ENCODE measurements at regions not wholly inside any gene's neighbourhood (a gene's known extent, or its start where the extent isn't known, plus 50 kb on each side); places are given as distances from the start of the nearest gene placed in this dataset.

DNA sequence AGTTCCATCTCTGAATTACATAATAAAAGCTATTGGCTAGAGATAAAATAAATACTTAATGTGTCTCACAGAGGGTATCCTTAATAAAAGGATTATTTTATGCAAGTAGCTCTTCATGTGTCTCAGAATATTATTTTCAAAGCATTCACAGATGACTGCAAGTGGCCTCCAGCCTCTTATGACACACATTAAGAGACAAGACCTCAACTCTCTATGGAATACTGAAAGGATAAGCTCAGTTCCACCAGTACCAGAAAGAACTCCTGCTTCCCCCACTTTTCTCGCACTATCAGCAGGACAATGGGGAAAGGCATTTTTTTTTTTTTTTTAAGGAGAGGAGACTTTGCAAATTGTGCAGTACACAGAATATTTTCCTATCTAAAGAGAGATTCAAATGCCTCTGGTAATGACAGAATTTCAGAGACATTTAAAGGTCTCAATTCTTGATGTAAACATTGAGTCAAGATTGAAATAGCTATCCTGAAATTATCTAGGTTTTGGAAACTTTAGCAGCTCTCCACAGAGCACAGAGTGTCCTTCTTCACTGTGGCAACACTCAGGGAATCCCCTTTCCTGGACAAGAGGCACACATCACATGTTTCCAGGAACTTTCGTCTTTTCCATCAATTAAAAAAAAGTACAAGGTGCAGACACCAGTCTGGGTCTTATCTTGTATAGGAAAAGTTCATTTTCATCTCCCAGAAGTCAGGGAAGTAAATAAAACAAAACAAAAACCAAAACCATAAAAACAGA lies 122.0 kb upstream of the ANK3 start:
- TF ChIP-seq CTCF (IDR thresholded peaks at IDR 0.05; ENCODE audit: partially characterized antibody, unreplicated experiment) = no peak
- Mint-ChIP-seq H3K27me3 (ENCODE audit: unreplicated experiment) (no peaks in the 10 kb centered on the region), H3K36me3 (ENCODE audit: unreplicated experiment) (no peaks in the 10 kb centered on the region), H3K4me3 (ENCODE audit: unreplicated experiment) (no peak overlapping the region), H3K27ac (ENCODE audit: unreplicated experiment) (no peak overlapping the region), H3K4me1 (ENCODE audit: low read depth, unreplicated experiment) (peaks cover 2% of the 10 kb centered on the region), H3K9me3 (ENCODE audit: unreplicated experiment) (no peaks in the 10 kb centered on the region)
- DNase-seq = no peak

- H3K36me3 Mint-ChIP-seq (ENCODE audit: unreplicated experiment) = no peaks in the 10 kb centered on the region
- no peak overlapping the region for H3K4me3 Mint-ChIP-seq (ENCODE audit: unreplicated experiment)
- H3K27ac Mint-ChIP-seq (ENCODE audit: unreplicated experiment) = no peak overlapping the region
- no peak for TF ChIP-seq CTCF (IDR thresholded peaks at IDR 0.05; ENCODE audit: partially characterized antibody, unreplicated experiment)
- H3K4me1 Mint-ChIP-seq (ENCODE audit: low read depth, unreplicated experiment) = peaks cover 2% of the 10 kb centered on the region
- H3K9me3 Mint-ChIP-seq (ENCODE audit: unreplicated experiment) = no peaks in the 10 kb centered on the region
- no peaks in the 10 kb centered on the region for H3K27me3 Mint-ChIP-seq (ENCODE audit: unreplicated experiment)
- DNase-seq = no peak
These were observed 119.2 kb upstream of the ANK3 start for GRCh38 chr10:60508831-60509230.

DNA sequence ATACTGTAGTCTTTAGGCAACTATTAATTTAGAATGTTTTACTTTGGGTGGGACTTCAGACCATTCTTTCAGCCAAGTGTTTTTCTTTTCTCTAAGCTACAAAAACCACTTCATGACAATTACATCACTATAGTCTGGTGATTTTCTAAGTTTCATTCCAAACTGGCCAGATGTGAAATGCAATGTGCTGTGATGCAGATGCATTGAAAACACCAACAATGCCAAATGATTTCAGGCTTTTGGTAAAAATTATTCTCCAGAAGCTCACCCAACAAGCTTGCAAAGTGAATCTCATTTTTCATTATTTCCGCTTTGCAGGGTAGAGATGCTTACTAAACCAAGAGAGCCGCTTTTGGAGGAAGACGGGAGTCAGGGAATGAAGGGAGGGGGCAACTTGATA lies 118.4 kb upstream of the ANK3 start:
- Mint-ChIP-seq H3K36me3 (ENCODE audit: unreplicated experiment) (no peaks in the 10 kb centered on the region), H3K4me1 (ENCODE audit: low read depth, unreplicated experiment) (peaks cover 2% of the 10 kb centered on the region), H3K9me3 (ENCODE audit: unreplicated experiment) (no peaks in the 10 kb centered on the region), H3K27ac (ENCODE audit: unreplicated experiment) (no peak overlapping the region), H3K27me3 (ENCODE audit: unreplicated experiment) (no peaks in the 10 kb centered on the region), H3K4me3 (ENCODE audit: unreplicated experiment) (no peak overlapping the region)
- no peak for TF ChIP-seq CTCF (IDR thresholded peaks at IDR 0.05; ENCODE audit: partially characterized antibody, unreplicated experiment)
- DNase-seq = no peak

DNA sequence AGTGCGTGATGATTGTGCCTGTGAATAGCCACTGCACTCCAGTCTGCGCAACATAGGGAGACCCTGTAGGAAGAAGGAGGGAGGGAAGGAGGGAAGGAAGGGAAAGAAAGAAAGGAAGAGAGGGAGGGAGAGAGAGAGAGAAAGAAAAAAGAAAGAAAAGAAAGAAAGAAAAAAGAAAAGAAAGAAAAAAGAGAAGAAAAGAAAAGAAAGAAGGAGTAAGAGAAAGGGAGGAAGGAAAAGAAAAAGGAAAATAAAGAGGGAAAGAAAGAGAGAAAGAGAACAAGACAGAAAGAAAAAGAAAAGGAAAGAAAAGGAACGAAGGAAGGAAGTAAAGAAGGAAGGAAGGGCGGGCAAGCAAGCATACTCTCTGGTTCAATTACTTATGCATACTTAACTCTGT lies 112.9 kb upstream of the ANK3 start:
- peaks cover 1% of the 10 kb centered on the region for H3K9me3 Mint-ChIP-seq (ENCODE audit: unreplicated experiment)

More for the DNA sequence above, 112.9 kb upstream of the ANK3 start:
- no peaks in the 10 kb centered on the region for H3K4me1 Mint-ChIP-seq (ENCODE audit: low read depth, unreplicated experiment)
- no peaks in the 10 kb centered on the region for H3K36me3 Mint-ChIP-seq (ENCODE audit: unreplicated experiment)
- H3K4me3 Mint-ChIP-seq (ENCODE audit: unreplicated experiment) = no peak overlapping the region
- no peak for DNase-seq
- no peaks in the 10 kb centered on the region for H3K27me3 Mint-ChIP-seq (ENCODE audit: unreplicated experiment)
- H3K27ac Mint-ChIP-seq (ENCODE audit: unreplicated experiment) = no peak overlapping the region
- no peak for TF ChIP-seq CTCF (IDR thresholded peaks at IDR 0.05; ENCODE audit: partially characterized antibody, unreplicated experiment)
